Tibial nerve (tissue), 3 donors: ENCODE measurements at regions not wholly inside any gene's neighbourhood (a gene's known extent, or its start where the extent isn't known, plus 50 kb on each side); places are given as distances from the start of the nearest gene placed in this dataset.

Source experiments
- POLR2A ChIP-seq, 2 donors: fragments of 450-650 bp; IDR thresholded peaks; one replicate each; pipeline ENCODE4 v1.6.1; 2017; ENCODE audit warnings: antibody characterized with exemption in 2 of 2, mild to moderate bottlenecking in 2 of 2, moderate library complexity in 2 of 2
- TF ChIP-seq, protein P1 (sequence below), 5 experiments: fragments of 200-600 bp in 3 of 5; fragments of 450-650 bp in 2 of 5; sonication (generic) in 3 of 5; IDR thresholded peaks; one replicate each; pipeline ENCODE4 v1.5.1; 2016 to 2019; ENCODE audit warnings: antibody characterized with exemption in 5 of 5, mild to moderate bottlenecking in 3 of 5, moderate library complexity in 2 of 5

DNA sequence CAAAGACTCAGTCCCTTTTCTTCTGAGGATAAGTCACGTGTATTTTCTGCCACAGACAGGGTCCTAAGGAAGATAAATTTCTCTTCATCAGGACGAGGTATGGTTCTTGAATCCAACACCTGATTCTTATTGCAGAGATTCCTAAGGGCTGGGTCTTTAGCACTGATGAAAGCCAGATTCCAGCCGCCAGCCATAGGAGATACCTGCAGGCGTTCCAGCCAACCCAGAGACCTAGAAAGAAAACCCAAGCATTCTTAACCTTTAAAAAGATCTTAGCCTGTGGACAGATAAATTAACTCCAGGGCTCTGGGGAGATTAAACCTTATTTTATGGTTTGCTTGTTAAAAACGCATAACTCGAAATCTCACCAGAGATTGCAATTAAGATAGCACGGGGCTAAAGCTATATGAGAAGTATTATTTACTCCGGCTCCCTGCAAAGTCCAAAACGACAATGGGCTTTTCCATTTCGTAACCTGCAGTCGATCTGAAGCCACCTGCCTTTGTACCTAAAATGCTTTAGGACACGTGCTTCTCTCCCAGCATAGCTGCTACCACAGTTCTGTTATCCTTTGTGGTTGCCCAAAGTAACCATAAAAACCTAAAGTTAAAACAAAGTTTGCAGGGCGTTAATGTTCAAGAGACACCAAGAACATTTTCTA, 104.5 kb downstream of the NXPE2 start:
- TF ChIP-seq, protein P1, sequence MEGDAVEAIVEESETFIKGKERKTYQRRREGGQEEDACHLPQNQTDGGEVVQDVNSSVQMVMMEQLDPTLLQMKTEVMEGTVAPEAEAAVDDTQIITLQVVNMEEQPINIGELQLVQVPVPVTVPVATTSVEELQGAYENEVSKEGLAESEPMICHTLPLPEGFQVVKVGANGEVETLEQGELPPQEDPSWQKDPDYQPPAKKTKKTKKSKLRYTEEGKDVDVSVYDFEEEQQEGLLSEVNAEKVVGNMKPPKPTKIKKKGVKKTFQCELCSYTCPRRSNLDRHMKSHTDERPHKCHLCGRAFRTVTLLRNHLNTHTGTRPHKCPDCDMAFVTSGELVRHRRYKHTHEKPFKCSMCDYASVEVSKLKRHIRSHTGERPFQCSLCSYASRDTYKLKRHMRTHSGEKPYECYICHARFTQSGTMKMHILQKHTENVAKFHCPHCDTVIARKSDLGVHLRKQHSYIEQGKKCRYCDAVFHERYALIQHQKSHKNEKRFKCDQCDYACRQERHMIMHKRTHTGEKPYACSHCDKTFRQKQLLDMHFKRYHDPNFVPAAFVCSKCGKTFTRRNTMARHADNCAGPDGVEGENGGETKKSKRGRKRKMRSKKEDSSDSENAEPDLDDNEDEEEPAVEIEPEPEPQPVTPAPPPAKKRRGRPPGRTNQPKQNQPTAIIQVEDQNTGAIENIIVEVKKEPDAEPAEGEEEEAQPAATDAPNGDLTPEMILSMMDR (IDR thresholded peaks at IDR 0.05): no peak
- TF ChIP-seq POLR2A (IDR thresholded peaks at IDR 0.05): no peak
